ENCODE measurements at regions not wholly inside any gene's neighbourhood (a gene's known extent, or its start where the extent isn't known, plus 50 kb on each side); places are given as distances from the start of the nearest gene placed in this dataset.

- no peak for TF ChIP-seq PATZ1 (CRISPR knock-in tag; IDR thresholded peaks at IDR 0.05; ENCODE audit: borderline replicate concordance)
- no peak for TF ChIP-seq SNAI2 (CRISPR knock-in tag; IDR thresholded peaks at IDR 0.05)
These were observed 1003.1 kb downstream of the ZPLD1 start (continued) for GRCh38 chr3:103437883-103438282.

GRCh38 chr3:103440539-103441203 lies 1005.9 kb downstream of the ZPLD1 start:
- TF ChIP-seq ZFP30 (CRISPR knock-in tag; IDR thresholded peaks at IDR 0.05) (no peak), OSR1 (CRISPR knock-in tag; IDR thresholded peaks at IDR 0.05) (no peak), ZFP3 (CRISPR knock-in tag; IDR thresholded peaks at IDR 0.05) (no peak), PATZ1 (CRISPR knock-in tag; IDR thresholded peaks at IDR 0.05; ENCODE audit: borderline replicate concordance) (no peak), CSRNP3 (CRISPR knock-in tag; IDR thresholded peaks at IDR 0.05) (no peak), SNAI2 (CRISPR knock-in tag; IDR thresholded peaks at IDR 0.05) (no peak), ISL1 (CRISPR knock-in tag; IDR thresholded peaks at IDR 0.05) (no peak), RARB (CRISPR knock-in tag; IDR thresholded peaks at IDR 0.05) (no peak), TCF4 (CRISPR knock-in tag; IDR thresholded peaks at IDR 0.05; ENCODE audit: borderline replicate concordance) (no peak), BACH2 (CRISPR knock-in tag; IDR thresholded peaks at IDR 0.05; ENCODE audit: borderline replicate concordance) (no peak), GLIS3 (CRISPR knock-in tag; IDR thresholded peaks at IDR 0.05) (no peak), CREB5 (CRISPR knock-in tag; IDR thresholded peaks at IDR 0.05; ENCODE audit: low read depth) (no peak)
- ATAC-seq = 0 out of 3 replicates have a peak, but pooled peaks have one; percentile 36

GRCh38 chr3:103446953-103447629 lies 1012.3 kb downstream of the ZPLD1 start:
- no peak for ATAC-seq
- TF ChIP-seq ISL1 (CRISPR knock-in tag; IDR thresholded peaks at IDR 0.05) (no peak), OSR1 (CRISPR knock-in tag; IDR thresholded peaks at IDR 0.05) (no peak)

- ATAC-seq = no peak
- no peak for TF ChIP-seq ZNF8 (CRISPR knock-in tag; IDR thresholded peaks at IDR 0.05)
- no peak for TF ChIP-seq CREB5 (CRISPR knock-in tag; IDR thresholded peaks at IDR 0.05; ENCODE audit: low read depth)
- no peak for TF ChIP-seq ZC3H10 (CRISPR knock-in tag; IDR thresholded peaks at IDR 0.05)
- TF ChIP-seq PPARA (CRISPR knock-in tag; IDR thresholded peaks at IDR 0.05; ENCODE audit: borderline replicate concordance) = no peak
- TF ChIP-seq PATZ1 (CRISPR knock-in tag; IDR thresholded peaks at IDR 0.05; ENCODE audit: borderline replicate concordance) = no peak
- no peak for TF ChIP-seq ARNTL (CRISPR knock-in tag; IDR thresholded peaks at IDR 0.05; ENCODE audit: borderline replicate concordance, low read depth)
- TF ChIP-seq ESRRG (CRISPR knock-in tag; IDR thresholded peaks at IDR 0.05) = no peak
- TF ChIP-seq RARB (CRISPR knock-in tag; IDR thresholded peaks at IDR 0.05) = no peak
- TF ChIP-seq POU6F1 (CRISPR knock-in tag; IDR thresholded peaks at IDR 0.05; ENCODE audit: borderline replicate concordance, low read depth) = no peak
- TF ChIP-seq TOX (CRISPR knock-in tag; IDR thresholded peaks at IDR 0.05; ENCODE audit: borderline replicate concordance) = no peak
- TF ChIP-seq ISL1 (CRISPR knock-in tag; IDR thresholded peaks at IDR 0.05) = no peak
- no peak for TF ChIP-seq TCF4 (CRISPR knock-in tag; IDR thresholded peaks at IDR 0.05; ENCODE audit: borderline replicate concordance)
- no peak for TF ChIP-seq CSDC2 (CRISPR knock-in tag; IDR thresholded peaks at IDR 0.05)
- TF ChIP-seq BACH2 (CRISPR knock-in tag; IDR thresholded peaks at IDR 0.05; ENCODE audit: borderline replicate concordance) = no peak
These were observed 1018.3 kb downstream of the ZPLD1 start for GRCh38 chr3:103453152-103453551.
